ENCODE measurements at regions not wholly inside any gene's neighbourhood (a gene's known extent, or its start where the extent isn't known, plus 50 kb on each side); places are given as distances from the start of the nearest gene placed in this dataset.
"Not testable (repeated sequence)": the region's sequence is repeated elsewhere in the genome, so short reads cannot be mapped to it uniquely, and the experiment has no call there.

DNA sequence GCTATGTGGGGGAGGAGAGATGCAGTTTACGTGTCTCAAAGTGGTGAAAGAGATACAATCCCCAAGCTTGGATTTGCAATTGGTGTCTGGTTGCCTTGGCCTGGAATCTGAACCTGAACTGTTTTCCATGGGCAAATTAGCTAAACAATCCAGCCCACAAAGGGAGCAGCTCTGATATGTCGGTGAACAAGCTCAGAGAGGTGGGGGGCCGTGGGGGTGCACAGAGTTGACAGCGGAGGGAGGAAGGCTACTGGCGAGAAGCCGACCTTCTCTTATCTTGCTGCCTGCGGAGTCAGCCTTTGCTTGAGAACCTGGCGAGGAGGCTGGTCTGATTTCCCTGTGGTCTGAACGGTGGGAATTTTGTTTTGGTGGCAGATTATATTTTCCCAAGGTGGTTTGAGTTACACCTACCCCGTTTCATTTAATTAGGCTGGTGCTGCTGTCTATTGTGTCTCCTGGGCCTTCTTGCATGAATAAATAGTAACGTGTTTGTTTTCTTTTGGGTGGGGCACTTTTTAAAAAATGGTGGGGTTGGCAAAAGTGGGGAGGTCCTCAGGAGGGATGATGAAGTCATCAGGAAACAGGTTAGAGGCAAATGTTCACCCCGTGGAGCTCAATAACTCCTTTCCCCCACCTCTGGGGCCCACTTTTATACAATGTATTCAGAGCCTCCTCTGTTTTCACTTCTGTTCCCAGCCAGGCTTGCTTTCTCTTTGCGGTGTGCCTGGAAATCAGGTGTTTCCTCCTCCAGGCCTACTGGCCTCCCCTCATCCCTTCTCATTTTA is 80.9 kb upstream of the IGFBP5 start:
- intact Hi-C loops (cut with micrococcal nuclease), result loop anchor here (2.0 to 10.0 kb wide), 3 partner anchors 77 to 249 kb away; no protein-coding TSS in a partner anchor

- intact Hi-C loops (cut with micrococcal nuclease), result loop anchor here (10.0 kb wide), 2 partner anchors 210 to 250 kb away; no protein-coding TSS in a partner anchor
Observed at GRCh38 chr2:216775043-216775453, 79.7 kb upstream of the IGFBP5 start.

DNA sequence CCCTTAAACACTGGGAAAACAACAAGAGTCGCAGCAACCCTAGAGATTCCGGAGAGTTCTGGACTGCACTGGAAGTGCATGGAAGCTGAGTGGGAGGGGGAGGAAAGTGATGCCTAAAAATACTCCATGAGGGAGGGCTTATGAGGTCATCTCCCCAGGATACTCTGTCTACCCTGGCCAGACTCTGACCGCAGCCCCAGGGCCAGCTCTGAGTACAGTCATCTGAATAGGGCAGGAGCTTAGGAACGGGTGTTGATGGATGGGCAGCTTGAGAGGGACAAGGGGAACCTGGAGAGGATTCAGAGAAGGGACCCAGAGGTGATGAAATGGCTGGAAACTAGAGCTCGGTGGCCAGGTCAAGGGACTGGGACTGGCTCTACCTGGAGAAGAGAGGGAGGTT is 79.3 kb upstream of the IGFBP5 start:
- intact Hi-C loops (cut with micrococcal nuclease), result loop anchor here (10.0 kb wide), 2 partner anchors 210 to 250 kb away; no protein-coding TSS in a partner anchor

- intact Hi-C loops (cut with micrococcal nuclease), result loop anchor here (10.0 kb wide), 2 partner anchors 211 to 251 kb away; no protein-coding TSS in a partner anchor
Observed at GRCh38 chr2:216774180-216774579, 78.8 kb upstream of the IGFBP5 start.

GRCh38 chr2:216773072-216773471 is 77.7 kb upstream of the IGFBP5 start:
- intact Hi-C loops (cut with micrococcal nuclease), result loop anchor here (10.0 kb wide), 2 partner anchors 212 to 252 kb away; no protein-coding TSS in a partner anchor

- intact Hi-C loops (cut with micrococcal nuclease), result loop anchor here (10.0 kb wide), 2 partner anchors 214 to 254 kb away; no protein-coding TSS in a partner anchor
Observed at GRCh38 chr2:216770717-216771116, 75.4 kb upstream of the IGFBP5 start.

GRCh38 chr2:216770050-216770449 is 74.7 kb upstream of the IGFBP5 start:
- intact Hi-C loops (cut with micrococcal nuclease), result loop anchor here (10.0 kb wide), 2 partner anchors 215 to 255 kb away; no protein-coding TSS in a partner anchor

DNA sequence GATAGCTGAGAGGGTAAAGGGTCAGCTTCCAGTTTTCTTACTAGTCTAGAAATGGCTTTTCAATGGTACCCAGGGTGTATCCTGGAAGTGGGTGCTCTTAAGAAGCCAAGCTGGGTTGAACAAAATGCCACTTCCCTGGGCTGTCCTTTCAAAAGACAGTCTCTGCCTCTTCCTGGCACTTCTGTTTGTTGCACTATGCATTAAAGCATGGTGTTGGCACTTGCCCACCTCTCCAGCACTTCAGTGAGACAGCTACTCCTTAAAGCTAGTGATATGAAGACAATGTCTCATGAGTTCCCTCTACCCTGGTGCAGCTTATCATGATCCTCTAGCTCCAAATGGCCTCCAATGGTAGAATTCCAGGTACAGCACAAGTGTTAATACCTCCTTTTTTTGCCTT is 74.3 kb upstream of the IGFBP5 start:
- intact Hi-C loops (cut with micrococcal nuclease), result loop anchor here (10.0 kb wide), 2 partner anchors 215 to 255 kb away; no protein-coding TSS in a partner anchor

- intact Hi-C loops (cut with micrococcal nuclease), result no loop called here
Observed at GRCh38 chr2:216768908-216769411, 73.6 kb upstream of the IGFBP5 start.

- intact Hi-C loops (cut with micrococcal nuclease), result no loop called here
Observed at GRCh38 chr2:216765761-216766262, 70.5 kb upstream of the IGFBP5 start.

GRCh38 chr2:216763396-216763795 is 68.0 kb upstream of the IGFBP5 start:
- intact Hi-C loops (cut with micrococcal nuclease), result no loop called here

GRCh38 chr2:216761809-216762208 is 66.5 kb upstream of the IGFBP5 start:
- intact Hi-C loops (cut with micrococcal nuclease), result no loop called here

DNA sequence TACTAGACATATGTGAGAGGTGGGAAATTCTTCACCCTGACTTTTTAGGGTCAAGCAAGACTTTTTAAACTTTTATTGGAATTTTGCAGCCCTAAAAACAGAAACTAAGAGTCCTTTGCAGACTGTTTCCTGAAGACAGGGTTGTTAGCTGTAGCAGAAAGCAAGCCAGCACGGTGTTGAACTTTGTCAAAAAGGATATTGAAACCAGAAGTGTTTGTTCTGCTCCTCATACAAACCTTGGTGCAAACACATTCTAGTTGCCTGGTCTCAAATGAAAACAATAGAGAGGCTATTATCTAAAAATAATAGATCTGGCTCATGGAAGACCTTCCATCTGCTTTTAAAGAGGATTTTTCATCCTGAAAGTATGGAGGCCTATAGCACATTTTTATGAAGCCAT is 65.8 kb upstream of the IGFBP5 start:
- intact Hi-C loops (cut with micrococcal nuclease), result no loop called here

DNA sequence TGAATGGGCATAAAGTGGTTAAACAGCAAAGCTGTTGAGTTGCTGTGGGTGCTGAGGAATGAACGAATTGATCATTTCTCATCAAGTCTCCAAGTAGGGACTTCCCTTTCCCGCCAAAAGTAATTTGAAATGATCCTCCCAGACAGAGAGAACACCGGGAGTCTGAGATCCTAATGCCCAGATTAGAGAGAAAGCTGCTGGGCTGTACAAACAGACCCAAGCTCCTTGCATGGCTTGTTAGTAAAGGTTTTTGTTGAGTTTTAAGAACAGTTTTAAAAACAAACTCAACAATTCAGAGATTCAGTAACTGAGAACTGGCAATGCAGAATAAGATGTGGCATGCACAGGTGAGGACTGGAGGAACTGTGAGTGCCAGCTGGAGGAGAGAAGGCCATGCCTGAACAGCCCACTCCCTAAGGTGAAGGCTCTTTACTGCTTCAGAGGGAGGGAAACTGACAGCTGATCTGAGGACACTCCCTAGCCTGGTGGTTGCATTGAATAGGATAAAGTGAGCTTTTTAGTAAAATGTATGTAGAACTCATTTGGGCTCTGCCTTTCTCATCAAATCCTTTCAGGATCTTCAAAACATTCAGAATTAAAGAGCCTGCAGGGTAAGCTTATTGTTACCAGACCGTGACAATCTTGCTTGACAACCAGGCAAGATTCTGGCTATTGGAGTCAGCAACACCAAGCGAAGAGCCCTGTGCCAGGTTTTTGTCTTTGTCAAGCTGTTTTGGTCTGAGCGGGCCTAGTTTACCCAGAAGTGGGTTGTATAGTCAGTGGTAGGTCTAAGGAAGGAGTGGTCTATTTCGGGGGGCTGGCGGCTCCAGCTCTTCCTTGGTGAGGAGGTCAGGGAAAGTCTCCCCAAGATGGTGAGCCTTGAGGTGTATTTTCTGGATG is 63.2 kb upstream of the IGFBP5 start:
- intact Hi-C loops (cut with micrococcal nuclease), result no loop called here

DNA sequence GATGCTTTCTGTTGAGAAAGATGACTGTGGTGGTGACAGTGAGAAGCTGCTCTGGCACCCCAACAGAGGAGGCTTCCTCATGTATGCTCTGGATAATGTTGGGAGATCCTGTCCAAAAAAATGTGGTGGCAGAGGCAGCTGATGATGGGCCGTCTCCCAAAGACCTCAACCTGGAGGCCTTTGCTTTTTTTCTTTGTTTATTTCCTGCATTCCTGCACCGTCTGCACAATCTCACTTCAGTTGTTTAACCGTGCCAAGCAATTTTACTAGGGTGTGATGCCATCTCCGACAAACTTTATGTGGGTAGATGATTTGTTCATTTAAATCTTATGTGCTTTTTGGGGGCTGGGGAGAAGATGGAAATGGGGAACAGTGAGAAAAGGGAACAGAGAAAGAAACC is 62.2 kb upstream of the IGFBP5 start:
- intact Hi-C loops (cut with micrococcal nuclease), result no loop called here

DNA sequence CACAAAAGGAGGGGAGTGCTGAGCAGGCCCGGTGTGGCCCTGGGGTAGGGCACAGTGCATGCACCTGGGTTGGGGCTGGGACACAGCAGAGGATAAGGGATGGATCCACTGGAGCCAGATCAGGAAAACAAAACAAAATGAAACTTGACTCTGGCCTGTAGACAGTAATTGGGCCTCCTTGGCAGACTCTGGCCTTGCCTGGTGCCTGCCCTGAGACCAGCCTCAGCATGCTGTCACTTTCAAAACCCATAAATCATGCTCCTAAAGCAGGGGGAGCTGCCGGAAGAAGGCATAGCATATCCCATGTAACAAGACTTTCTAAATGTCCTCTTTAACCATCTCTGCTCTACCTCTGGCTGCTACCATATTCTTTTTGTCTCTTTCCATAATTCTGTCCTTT is 61.1 kb upstream of the IGFBP5 start:
- intact Hi-C loops (cut with micrococcal nuclease), result no loop called here

DNA sequence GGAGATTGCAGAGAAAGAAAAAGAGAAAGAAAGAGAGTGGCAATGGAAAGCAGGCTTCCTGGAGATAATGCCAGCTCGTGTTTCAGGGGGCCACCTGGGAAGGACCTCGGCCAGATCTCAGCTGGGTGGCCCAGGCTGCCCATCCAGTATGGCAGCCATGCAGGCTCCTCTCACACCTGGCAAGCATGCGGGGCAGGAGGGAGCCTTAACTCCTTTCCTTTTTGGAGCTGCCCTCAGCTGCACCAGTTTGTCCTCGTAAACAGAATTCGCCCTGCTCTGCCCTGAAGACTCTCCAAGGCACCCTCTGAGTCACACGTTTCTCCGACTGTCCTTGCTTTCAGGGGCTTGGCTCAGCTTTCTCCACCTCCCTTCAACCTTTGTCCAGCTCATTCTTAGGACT is 59.5 kb upstream of the IGFBP5 start:
- intact Hi-C loops (cut with micrococcal nuclease), result no loop called here

DNA sequence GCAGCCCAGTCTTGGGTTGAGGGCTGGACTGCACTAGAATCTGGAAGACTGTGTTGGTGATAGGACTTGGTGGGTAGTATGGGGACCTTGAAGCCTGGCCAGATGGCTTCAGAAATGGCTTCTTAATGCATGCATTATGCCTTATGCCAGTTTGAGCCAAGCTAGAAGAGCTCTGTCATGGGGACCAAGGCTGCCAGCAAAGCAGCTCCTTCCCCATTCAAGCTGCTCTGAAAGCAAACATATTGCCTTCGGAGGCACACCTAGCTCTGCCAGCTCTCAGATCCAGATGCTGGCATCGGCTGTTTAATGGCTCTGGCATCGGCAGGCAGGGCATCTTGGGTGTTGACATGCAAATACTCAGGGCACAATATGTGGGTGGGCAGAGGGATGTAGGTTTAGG is 59.0 kb upstream of the IGFBP5 start:
- intact Hi-C loops (cut with micrococcal nuclease), result no loop called here

DNA sequence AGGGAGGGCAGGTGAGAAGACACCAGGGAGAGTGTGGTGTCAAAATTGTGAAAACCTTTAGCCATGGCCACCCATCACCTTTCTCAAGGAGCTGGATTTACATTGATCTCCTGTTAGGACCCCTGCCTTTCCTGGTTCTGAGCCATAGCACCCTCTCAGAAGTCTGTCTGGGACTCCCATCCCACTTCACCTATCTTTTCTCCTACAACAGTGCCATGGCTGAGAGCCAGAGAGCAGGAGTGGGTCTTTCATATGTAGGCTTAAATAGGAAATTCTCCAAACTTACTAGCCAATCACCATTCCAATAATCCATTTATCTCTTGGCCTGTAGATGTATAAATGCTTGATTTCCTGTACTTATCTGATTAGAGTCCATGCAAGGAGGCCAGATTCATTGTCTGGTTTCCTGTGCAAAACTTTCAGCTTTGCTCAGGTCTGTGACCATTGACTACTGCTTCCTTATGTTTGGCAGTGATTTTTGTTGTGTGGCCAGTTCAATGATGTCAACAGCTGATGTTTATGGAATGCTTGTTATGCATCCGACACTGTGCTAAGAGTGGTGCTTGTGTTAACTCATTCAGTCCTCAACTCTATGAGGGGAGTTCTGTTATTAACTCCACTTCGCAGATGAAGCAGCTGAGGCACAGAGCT is 57.6 kb upstream of the IGFBP5 start:
- intact Hi-C loops (cut with micrococcal nuclease), result no loop called here

DNA sequence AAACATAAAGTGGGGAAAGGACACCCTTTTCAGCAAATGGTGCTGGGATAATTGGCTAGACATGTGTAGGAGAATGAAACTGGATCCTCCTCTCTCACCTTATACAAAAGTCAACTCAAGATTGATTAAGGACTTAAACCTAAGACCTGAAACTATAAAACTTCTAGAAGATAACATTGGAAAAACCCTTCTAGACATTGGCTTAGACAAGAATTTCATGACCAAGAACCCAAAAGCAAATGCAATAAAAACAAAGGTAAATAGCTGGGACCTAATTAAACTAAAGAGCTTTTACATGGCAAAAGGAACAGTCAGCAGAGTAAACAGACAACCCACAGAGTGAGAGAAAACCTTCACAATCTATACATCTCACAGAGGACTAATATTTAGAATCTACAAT is 55.4 kb upstream of the IGFBP5 start:
- intact Hi-C loops (cut with micrococcal nuclease), result not testable (repeated sequence)

GRCh38 chr2:216746268-216746667 is 50.9 kb upstream of the IGFBP5 start:
- intact Hi-C loops (cut with micrococcal nuclease), result not testable (repeated sequence)

Data from T-helper 1 cell treated with Interleukin-12 subunit alpha and Interleukin-12 subunit beta and Interleukin-4 antibody, amounts not matched to agents 30 ng/mL and 1 ng/mL, for 36 hours (primary cell).